HG02763 (cell line): ENCODE measurements at regions not wholly inside any gene's neighbourhood (a gene's known extent, or its start where the extent isn't known, plus 50 kb on each side); places are given as distances from the start of the nearest gene placed in this dataset.
"Not testable (repeated sequence)": the region's sequence is repeated elsewhere in the genome, so short reads cannot be mapped to it uniquely, and the experiment has no call there.

Experiments
- ATAC-seq: cut with Tn5 transposase; IDR thresholded peaks from one replicate; pipeline ENCODE4 v1.9.1; 2021; ENCODE audit warnings: mild to moderate bottlenecking, moderate library complexity; ENCODE audit not compliant: unreplicated experiment

- ATAC-seq: no peak
Observed at GRCh38 chr4:11693693-11694092, 265.0 kb upstream of the HS3ST1 start.

- ATAC-seq: no peak
Observed at GRCh38 chr4:11691236-11691635, 262.5 kb upstream of the HS3ST1 start.

- ATAC-seq: no peak
Observed at GRCh38 chr4:11687727-11688126, 259.0 kb upstream of the HS3ST1 start.

GRCh38 chr4:11685481-11685880, 256.8 kb upstream of the HS3ST1 start:
- no peak for ATAC-seq

GRCh38 chr4:11675051-11675800, 246.5 kb upstream of the HS3ST1 start:
- ATAC-seq: no peak

- no peak for ATAC-seq
Observed at GRCh38 chr4:11670304-11670703, 241.6 kb upstream of the HS3ST1 start.

DNA sequence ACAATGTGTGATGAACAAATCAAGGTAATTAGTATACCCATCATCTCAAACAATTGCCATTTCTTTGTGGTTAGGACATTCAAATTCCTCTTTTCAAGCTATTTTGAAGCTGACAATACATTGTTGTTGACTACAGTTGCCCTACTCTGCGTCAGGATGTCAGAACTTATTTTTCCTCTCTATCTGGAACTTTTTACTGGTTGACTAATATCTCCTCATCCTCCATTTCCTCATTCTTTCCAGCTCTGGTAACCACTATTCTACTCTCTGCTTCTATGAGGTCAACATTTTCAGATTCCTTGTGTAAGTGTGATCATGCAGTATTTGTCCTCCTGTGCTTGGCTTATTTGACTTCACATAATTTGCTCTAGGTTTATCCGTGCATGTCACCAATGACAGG, 240.5 kb upstream of the HS3ST1 start:
- no peak for ATAC-seq

DNA sequence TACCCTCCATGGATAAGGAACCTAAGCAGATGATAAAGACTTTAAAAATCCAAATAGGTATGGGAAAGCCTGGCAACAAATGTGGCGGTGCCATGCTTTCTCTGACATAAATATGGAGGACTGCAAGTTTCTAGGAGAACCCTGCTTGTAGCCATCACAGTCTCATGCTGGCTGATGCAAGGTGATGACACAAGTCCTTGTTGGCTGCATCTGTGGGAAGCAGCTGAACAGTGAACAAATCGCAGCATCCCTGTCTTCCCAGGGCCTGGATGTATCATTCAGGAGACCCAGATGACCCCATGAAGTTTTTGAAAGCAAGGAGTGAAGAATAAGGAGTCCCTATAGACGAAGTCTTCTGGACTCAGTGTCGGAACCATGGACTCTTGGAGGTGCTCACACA, 234.4 kb upstream of the HS3ST1 start:
- no peak for ATAC-seq

DNA sequence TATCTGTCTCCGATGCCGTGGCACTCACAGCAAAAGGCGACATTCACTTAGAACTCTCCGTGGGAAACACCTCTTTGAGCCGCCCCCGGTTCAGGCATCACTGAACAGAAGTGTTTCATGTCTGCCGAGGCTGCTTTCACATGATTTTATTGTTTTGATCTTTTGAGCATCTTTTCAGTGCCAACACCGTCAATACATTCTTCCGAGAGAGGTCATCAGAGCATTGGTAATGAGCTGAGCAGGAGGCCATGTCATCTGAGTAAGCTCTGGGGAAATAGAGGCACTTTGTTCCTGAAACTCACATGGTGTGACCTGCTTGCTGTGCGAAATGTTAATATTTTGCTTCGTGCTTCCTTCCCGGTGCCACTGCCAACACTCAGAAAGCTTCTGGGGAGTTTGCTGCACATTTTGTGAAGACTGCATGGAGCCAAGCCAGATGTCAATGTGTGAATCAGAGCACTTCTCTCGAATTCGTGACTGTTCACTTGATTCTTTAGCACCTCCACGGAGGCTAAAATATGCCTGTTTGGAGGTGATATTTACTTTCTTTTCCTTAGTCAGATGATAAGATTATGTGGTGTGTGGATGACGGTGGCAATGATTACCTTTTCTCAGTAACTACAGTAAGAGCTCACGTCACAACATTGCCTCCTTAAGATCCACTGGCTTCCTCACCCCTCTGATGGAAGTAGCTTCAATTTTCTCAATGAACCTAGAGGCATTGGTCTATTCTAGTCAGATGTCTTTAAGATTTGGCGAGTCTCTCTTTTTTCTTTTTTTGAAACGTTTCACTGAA, 222.3 kb upstream of the HS3ST1 start:
- ATAC-seq: no peak

- ATAC-seq: no peak
Observed at GRCh38 chr4:11647433-11647832, 218.7 kb upstream of the HS3ST1 start.

GRCh38 chr4:11643081-11643480, 214.4 kb upstream of the HS3ST1 start:
- ATAC-seq: not testable (repeated sequence)

DNA sequence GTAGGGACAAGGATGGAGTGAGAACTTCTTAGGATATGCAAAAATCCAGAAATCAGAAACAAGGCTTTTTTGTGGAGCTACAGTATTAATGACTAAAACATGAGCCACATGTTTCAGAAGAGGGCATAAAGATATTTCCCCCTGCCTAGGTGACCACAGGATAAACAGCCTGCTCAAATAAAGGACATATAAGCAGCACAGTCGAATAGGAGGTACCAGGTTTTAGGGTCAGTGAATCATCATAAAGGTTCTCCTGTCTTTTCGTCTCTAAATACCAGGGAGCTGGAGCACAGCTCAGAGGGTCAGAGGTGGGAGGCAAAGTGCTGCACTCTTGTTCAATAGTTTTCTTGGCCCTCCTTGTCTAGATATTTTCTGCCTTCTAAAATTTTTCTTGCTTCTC, 211.9 kb upstream of the HS3ST1 start:
- ATAC-seq: no peak

DNA sequence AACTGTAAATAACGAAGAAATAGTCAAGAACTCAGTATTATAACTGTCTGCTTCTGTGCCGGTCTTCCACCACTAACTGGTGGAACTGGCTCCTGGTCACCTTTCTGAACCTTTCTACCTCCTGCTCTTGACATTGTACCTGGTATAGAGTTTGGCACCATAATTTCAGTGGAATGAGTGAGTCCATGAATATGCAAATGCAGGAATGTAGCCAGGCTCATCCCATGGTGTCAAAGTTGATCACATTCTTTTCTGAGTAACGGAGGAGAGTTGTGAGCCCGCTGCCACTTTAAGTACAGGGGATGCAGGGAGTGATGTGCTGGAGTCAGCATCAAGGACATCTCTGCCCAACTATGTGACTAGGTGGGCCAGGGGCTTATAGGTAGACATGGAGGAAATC, 207.9 kb upstream of the HS3ST1 start:
- ATAC-seq: no peak

DNA sequence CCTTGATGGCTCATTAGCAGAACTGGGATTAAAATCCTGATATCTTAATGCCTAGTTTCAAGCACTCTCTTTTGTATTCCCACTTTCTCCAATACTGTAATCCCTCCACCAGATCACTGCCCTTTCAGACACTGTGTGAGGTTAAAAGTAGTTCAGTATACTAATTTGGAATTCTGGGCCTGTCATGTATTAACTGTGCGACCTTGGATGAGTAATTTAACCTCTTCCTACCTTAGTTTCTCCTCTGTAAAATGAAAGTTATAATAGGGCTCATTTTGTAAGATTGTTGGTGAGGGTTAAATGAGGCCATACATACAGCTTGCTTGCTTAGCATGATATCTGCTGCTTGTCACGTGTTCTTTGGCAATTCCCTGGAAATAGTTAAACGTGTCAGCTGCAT, 207.3 kb upstream of the HS3ST1 start:
- ATAC-seq: no peak

DNA sequence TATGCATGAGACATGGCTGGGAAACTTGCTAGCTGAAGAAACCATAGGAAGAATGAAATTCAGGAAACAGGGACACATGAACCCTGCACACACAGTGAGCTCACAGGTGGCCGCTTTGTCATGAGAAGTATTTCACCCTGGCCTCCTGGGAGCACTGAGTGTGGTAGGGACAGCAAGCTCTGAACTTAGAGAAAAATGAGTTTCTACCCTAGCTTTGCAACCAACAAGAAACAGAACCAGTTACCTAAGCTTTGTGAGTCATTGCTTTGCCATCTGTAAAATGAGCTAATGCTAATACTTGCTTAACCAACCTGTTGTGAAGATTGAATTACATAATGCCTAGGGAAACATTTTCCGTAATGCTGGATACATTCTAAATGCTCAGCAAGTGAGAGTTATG, 206.6 kb upstream of the HS3ST1 start:
- no peak for ATAC-seq

GRCh38 chr4:11634283-11634682, 205.6 kb upstream of the HS3ST1 start:
- ATAC-seq: no peak

DNA sequence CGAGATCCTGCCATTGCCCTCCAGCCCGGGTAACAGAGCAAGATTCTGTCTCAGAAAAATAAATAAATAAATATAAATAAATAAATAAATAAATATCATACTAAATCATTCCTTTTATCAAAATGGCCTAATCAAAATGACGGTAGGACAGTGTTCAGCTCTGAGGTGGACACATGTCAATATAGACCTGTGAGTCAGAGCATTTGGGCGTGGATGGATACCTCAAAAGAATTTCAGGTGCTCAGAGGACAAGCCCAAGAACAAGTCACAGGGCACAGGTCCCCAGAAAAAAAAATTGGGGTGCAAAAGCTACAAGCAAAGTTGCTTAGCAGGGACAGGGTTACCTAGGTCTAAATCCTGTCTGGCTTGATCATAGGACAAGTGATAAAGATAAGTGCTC, 204.7 kb upstream of the HS3ST1 start:
- no peak for ATAC-seq

GRCh38 chr4:11632483-11632882, 203.8 kb upstream of the HS3ST1 start:
- no peak for ATAC-seq

GRCh38 chr4:11632025-11632424, 203.3 kb upstream of the HS3ST1 start:
- no peak for ATAC-seq

- no peak for ATAC-seq
Observed at GRCh38 chr4:11631416-11631815, 202.7 kb upstream of the HS3ST1 start.

GRCh38 chr4:11628093-11628725, 199.5 kb upstream of the HS3ST1 start:
- ATAC-seq: no peak

DNA sequence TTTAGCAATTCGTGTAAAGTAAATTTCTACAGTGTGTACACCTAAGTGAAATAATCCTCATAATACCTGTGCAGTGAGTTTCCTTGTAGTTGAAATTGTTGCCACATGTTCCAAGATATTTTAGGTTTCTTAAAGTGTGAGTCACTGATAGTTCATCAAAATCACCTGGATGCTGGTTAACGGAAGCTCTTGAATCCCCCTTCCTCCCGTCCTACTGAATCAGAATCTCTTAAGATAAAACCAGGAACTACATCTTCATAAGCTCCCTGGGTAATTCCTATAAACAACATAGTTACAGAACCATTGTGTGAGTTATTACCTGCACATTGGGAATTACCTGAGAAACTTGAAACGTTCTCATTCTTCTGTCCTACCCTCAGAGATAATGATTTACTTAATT, 197.4 kb upstream of the HS3ST1 start:
- no peak for ATAC-seq
